H1 (cell line): ENCODE measurements at regions not wholly inside any gene's neighbourhood (a gene's known extent, or its start where the extent isn't known, plus 50 kb on each side); places are given as distances from the start of the nearest gene placed in this dataset.

Experiments used
- TAF1 ChIP-seq: IDR thresholded peaks from 2 replicates; pipeline ENCODE4 v1.6.1; 2011; ENCODE audit warnings: mild to moderate bottlenecking, low read depth, low read length
- TF ChIP-seq, protein P1 (sequence below): IDR thresholded peaks from 2 replicates; pipeline ENCODE4 v1.6.1; 2012; ENCODE audit warnings: low read length, inconsistent platforms
- TF ChIP-seq, protein P2 (sequence below): fragments of 300-600 bp; sonication (generic); IDR thresholded peaks from 2 replicates; pipeline ENCODE4 v1.7.1; 2012; ENCODE audit warnings: low read length, moderate library complexity, mild to moderate bottlenecking, inconsistent platforms; ENCODE audit not compliant: insufficient replicate concordance

- TF ChIP-seq, protein P1, sequence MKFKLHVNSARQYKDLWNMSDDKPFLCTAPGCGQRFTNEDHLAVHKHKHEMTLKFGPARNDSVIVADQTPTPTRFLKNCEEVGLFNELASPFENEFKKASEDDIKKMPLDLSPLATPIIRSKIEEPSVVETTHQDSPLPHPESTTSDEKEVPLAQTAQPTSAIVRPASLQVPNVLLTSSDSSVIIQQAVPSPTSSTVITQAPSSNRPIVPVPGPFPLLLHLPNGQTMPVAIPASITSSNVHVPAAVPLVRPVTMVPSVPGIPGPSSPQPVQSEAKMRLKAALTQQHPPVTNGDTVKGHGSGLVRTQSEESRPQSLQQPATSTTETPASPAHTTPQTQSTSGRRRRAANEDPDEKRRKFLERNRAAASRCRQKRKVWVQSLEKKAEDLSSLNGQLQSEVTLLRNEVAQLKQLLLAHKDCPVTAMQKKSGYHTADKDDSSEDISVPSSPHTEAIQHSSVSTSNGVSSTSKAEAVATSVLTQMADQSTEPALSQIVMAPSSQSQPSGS: no peak
- no peak for TF ChIP-seq TAF1
- TF ChIP-seq, protein P2, sequence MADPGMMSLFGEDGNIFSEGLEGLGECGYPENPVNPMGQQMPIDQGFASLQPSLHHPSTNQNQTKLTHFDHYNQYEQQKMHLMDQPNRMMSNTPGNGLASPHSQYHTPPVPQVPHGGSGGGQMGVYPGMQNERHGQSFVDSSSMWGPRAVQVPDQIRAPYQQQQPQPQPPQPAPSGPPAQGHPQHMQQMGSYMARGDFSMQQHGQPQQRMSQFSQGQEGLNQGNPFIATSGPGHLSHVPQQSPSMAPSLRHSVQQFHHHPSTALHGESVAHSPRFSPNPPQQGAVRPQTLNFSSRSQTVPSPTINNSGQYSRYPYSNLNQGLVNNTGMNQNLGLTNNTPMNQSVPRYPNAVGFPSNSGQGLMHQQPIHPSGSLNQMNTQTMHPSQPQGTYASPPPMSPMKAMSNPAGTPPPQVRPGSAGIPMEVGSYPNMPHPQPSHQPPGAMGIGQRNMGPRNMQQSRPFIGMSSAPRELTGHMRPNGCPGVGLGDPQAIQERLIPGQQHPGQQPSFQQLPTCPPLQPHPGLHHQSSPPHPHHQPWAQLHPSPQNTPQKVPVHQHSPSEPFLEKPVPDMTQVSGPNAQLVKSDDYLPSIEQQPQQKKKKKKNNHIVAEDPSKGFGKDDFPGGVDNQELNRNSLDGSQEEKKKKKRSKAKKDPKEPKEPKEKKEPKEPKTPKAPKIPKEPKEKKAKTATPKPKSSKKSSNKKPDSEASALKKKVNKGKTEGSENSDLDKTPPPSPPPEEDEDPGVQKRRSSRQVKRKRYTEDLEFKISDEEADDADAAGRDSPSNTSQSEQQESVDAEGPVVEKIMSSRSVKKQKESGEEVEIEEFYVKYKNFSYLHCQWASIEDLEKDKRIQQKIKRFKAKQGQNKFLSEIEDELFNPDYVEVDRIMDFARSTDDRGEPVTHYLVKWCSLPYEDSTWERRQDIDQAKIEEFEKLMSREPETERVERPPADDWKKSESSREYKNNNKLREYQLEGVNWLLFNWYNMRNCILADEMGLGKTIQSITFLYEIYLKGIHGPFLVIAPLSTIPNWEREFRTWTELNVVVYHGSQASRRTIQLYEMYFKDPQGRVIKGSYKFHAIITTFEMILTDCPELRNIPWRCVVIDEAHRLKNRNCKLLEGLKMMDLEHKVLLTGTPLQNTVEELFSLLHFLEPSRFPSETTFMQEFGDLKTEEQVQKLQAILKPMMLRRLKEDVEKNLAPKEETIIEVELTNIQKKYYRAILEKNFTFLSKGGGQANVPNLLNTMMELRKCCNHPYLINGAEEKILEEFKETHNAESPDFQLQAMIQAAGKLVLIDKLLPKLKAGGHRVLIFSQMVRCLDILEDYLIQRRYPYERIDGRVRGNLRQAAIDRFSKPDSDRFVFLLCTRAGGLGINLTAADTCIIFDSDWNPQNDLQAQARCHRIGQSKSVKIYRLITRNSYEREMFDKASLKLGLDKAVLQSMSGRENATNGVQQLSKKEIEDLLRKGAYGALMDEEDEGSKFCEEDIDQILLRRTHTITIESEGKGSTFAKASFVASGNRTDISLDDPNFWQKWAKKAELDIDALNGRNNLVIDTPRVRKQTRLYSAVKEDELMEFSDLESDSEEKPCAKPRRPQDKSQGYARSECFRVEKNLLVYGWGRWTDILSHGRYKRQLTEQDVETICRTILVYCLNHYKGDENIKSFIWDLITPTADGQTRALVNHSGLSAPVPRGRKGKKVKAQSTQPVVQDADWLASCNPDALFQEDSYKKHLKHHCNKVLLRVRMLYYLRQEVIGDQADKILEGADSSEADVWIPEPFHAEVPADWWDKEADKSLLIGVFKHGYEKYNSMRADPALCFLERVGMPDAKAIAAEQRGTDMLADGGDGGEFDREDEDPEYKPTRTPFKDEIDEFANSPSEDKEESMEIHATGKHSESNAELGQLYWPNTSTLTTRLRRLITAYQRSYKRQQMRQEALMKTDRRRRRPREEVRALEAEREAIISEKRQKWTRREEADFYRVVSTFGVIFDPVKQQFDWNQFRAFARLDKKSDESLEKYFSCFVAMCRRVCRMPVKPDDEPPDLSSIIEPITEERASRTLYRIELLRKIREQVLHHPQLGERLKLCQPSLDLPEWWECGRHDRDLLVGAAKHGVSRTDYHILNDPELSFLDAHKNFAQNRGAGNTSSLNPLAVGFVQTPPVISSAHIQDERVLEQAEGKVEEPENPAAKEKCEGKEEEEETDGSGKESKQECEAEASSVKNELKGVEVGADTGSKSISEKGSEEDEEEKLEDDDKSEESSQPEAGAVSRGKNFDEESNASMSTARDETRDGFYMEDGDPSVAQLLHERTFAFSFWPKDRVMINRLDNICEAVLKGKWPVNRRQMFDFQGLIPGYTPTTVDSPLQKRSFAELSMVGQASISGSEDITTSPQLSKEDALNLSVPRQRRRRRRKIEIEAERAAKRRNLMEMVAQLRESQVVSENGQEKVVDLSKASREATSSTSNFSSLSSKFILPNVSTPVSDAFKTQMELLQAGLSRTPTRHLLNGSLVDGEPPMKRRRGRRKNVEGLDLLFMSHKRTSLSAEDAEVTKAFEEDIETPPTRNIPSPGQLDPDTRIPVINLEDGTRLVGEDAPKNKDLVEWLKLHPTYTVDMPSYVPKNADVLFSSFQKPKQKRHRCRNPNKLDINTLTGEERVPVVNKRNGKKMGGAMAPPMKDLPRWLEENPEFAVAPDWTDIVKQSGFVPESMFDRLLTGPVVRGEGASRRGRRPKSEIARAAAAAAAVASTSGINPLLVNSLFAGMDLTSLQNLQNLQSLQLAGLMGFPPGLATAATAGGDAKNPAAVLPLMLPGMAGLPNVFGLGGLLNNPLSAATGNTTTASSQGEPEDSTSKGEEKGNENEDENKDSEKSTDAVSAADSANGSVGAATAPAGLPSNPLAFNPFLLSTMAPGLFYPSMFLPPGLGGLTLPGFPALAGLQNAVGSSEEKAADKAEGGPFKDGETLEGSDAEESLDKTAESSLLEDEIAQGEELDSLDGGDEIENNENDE: no peak
These were observed 76.1 kb upstream of the FOXN2 start (continued) for GRCh38 chr2:48238381-48238780.
